ENCODE measurements at regions not wholly inside any gene's neighbourhood (a gene's known extent, or its start where the extent isn't known, plus 50 kb on each side); places are given as distances from the start of the nearest gene placed in this dataset.
A peak's percentile ranks its signal among the peaks of the same experiment; 100 is the strongest.

- no peak overlapping the region for H3K4me3 ChIP-seq (ENCODE audit: low read depth, low read length)
- H3K36me3 ChIP-seq (ENCODE audit: control insufficient read depth, insufficient read depth, low read length), result no peaks in the 10 kb centered on the region
- H3K27ac ChIP-seq, result no peak overlapping the region
These were observed 562.9 kb upstream of the KCNMB2 start for GRCh38 chr3:177973241-177973840.

GRCh38 chr3:177976241-177976640, 560.0 kb upstream of the KCNMB2 start:
- no peaks in the 10 kb centered on the region for H3K4me1 ChIP-seq
- H3K4me2 ChIP-seq (ENCODE audit: low read length), result no peak overlapping the region
- no peak overlapping the region for H2AFZ ChIP-seq
- H3K4me3 ChIP-seq (ENCODE audit: low read depth, low read length), result no peak overlapping the region
- no peak overlapping the region for H3K27ac ChIP-seq
- no peaks in the 10 kb centered on the region for H3K36me3 ChIP-seq (ENCODE audit: control insufficient read depth, insufficient read depth, low read length)
- no peak for TF ChIP-seq CTCF (IDR thresholded peaks at IDR 0.05)
- H3K27me3 ChIP-seq (ENCODE audit: control insufficient read depth, insufficient read depth, low read length), result no peaks in the 10 kb centered on the region
- H3K9ac ChIP-seq, result no peak overlapping the region
- H3K79me2 ChIP-seq, result no peaks in the 10 kb centered on the region
- no peaks in the 10 kb centered on the region for H3K9me3 ChIP-seq (ENCODE audit: control insufficient read depth, low read length)

More at GRCh38 chr3:177973241-177973840, 562.9 kb upstream of the KCNMB2 start:
- H3K4me2 ChIP-seq (ENCODE audit: low read length), result no peak overlapping the region
- H2AFZ ChIP-seq, result peak overlapping the region; percentile 35
- no peaks in the 10 kb centered on the region for H3K9me3 ChIP-seq (ENCODE audit: control insufficient read depth, low read length)
- no peaks in the 10 kb centered on the region for H3K4me1 ChIP-seq
- no peaks in the 10 kb centered on the region for H3K27me3 ChIP-seq (ENCODE audit: control insufficient read depth, insufficient read depth, low read length)
- H3K9ac ChIP-seq, result no peak overlapping the region
- TF ChIP-seq CTCF (IDR thresholded peaks at IDR 0.05), result no peak
- no peaks in the 10 kb centered on the region for H3K79me2 ChIP-seq

GRCh38 chr3:177976866-177977265, 559.4 kb upstream of the KCNMB2 start:
- Histone ChIP-seq H3K36me3 (ENCODE audit: control insufficient read depth, insufficient read depth, low read length) (no peaks in the 10 kb centered on the region), H3K4me2 (ENCODE audit: low read length) (no peak overlapping the region), H3K27me3 (ENCODE audit: control insufficient read depth, insufficient read depth, low read length) (no peaks in the 10 kb centered on the region), H3K79me2 (no peaks in the 10 kb centered on the region), H3K4me1 (no peaks in the 10 kb centered on the region), H3K9me3 (ENCODE audit: control insufficient read depth, low read length) (no peaks in the 10 kb centered on the region), H2AFZ (peak overlapping the region; percentile 56), H3K4me3 (ENCODE audit: low read depth, low read length) (no peak overlapping the region), H3K9ac (no peak overlapping the region), H3K27ac (no peak overlapping the region)
- TF ChIP-seq CTCF (IDR thresholded peaks at IDR 0.05), result no peak

- no peaks in the 10 kb centered on the region for H3K79me2 ChIP-seq
- no peaks in the 10 kb centered on the region for H3K9me3 ChIP-seq (ENCODE audit: control insufficient read depth, low read length)
- H3K4me2 ChIP-seq (ENCODE audit: low read length), result no peak overlapping the region
- peak overlapping the region; percentile 56 for H2AFZ ChIP-seq
- H3K9ac ChIP-seq, result no peak overlapping the region
- H3K4me3 ChIP-seq (ENCODE audit: low read depth, low read length), result no peak overlapping the region
- H3K27me3 ChIP-seq (ENCODE audit: control insufficient read depth, insufficient read depth, low read length), result no peaks in the 10 kb centered on the region
- H3K36me3 ChIP-seq (ENCODE audit: control insufficient read depth, insufficient read depth, low read length), result no peaks in the 10 kb centered on the region
- TF ChIP-seq CTCF (IDR thresholded peaks at IDR 0.05), result no peak
- H3K4me1 ChIP-seq, result no peaks in the 10 kb centered on the region
- no peak overlapping the region for H3K27ac ChIP-seq
These were observed 558.7 kb upstream of the KCNMB2 start for GRCh38 chr3:177977381-177978158.
